Neural crest cell (in vitro differentiated cells): ENCODE measurements at regions not wholly inside any gene's neighbourhood (a gene's known extent, or its start where the extent isn't known, plus 50 kb on each side); places are given as distances from the start of the nearest gene placed in this dataset.

Source experiments
- DNase-seq: peaks from one replicate; pipeline ENCODE4 v3.0.0; 2021; ENCODE audit warnings: low read depth, mixed read lengths, low spot score
- H3K27ac Mint-ChIP-seq: one replicate; pipeline ENCODE4 v1.8.0; 2021; ENCODE audit warnings: mild to moderate bottlenecking, mixed read lengths; ENCODE audit not compliant: unreplicated experiment
- H3K27me3 Mint-ChIP-seq: 2 replicates; pipeline ENCODE4 v1.8.0; 2021; ENCODE audit warnings: low read depth, mild to moderate bottlenecking, mixed read lengths
- H3K36me3 Mint-ChIP-seq: 2 replicates; pipeline ENCODE4 v1.8.0; 2021; ENCODE audit warnings: low read depth, mild to moderate bottlenecking, mixed read lengths
- H3K4me1 Mint-ChIP-seq: 2 replicates; pipeline ENCODE4 v1.8.0; 2021; ENCODE audit warnings: mixed read lengths
- H3K4me3 Mint-ChIP-seq: one replicate; pipeline ENCODE4 v1.8.0; 2021; ENCODE audit warnings: mild to moderate bottlenecking, mixed read lengths
- H3K9me3 Mint-ChIP-seq: 2 replicates; pipeline ENCODE4 v1.8.0; 2021; ENCODE audit warnings: mixed read lengths
- TF ChIP-seq, protein P1 (sequence below): fragments of 200-600 bp; sonication (generic); conservative IDR thresholded peaks from 2 replicates; pipeline ENCODE4 v1.5.0; 2021; ENCODE audit warnings: antibody characterized with exemption, mild to moderate bottlenecking

GRCh38 chr18:61618816-61619215 is 274.0 kb downstream of the RNF152 start:
- TF ChIP-seq, protein P1, sequence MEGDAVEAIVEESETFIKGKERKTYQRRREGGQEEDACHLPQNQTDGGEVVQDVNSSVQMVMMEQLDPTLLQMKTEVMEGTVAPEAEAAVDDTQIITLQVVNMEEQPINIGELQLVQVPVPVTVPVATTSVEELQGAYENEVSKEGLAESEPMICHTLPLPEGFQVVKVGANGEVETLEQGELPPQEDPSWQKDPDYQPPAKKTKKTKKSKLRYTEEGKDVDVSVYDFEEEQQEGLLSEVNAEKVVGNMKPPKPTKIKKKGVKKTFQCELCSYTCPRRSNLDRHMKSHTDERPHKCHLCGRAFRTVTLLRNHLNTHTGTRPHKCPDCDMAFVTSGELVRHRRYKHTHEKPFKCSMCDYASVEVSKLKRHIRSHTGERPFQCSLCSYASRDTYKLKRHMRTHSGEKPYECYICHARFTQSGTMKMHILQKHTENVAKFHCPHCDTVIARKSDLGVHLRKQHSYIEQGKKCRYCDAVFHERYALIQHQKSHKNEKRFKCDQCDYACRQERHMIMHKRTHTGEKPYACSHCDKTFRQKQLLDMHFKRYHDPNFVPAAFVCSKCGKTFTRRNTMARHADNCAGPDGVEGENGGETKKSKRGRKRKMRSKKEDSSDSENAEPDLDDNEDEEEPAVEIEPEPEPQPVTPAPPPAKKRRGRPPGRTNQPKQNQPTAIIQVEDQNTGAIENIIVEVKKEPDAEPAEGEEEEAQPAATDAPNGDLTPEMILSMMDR: no peak
- Mint-ChIP-seq H3K4me3 (no peak overlapping the region), H3K27ac (no peak overlapping the region), H3K9me3 (peaks cover 3% of the 10 kb centered on the region), H3K27me3 (no peaks in the 10 kb centered on the region), H3K36me3 (peaks cover 3% of the 10 kb centered on the region), H3K4me1 (no peaks in the 10 kb centered on the region)
- DNase-seq: no peak

DNA sequence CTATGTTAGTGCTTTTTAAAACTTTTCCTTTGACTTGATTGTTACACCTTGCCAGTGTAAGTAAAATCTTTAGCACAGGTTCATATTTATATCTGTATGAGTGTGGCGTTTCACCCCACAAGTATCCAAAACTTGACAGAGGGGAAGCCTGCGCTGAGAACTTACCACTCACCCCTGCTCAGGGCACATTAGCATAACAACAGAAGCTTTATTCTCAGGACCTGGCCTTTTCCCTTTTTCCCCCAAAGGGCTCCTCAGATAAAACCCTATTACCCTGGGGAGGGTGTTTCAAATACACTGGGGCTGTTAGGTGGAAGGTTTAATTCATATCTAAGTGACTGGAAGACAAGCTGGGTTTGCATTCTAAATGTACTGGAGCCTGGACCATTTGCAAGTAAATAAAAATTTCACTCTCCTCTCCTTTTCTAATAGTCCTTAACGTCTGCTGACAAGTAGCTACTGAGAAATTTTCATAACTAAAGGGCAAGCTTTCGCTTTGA is 276.6 kb downstream of the RNF152 start:
- Mint-ChIP-seq H3K27me3 (no peaks in the 10 kb centered on the region), H3K4me3 (no peak overlapping the region), H3K27ac (no peak overlapping the region), H3K9me3 (peaks cover 6% of the 10 kb centered on the region), H3K36me3 (peaks cover 3% of the 10 kb centered on the region), H3K4me1 (no peaks in the 10 kb centered on the region)
- DNase-seq: no peak
- TF ChIP-seq, protein P1: no peak

DNA sequence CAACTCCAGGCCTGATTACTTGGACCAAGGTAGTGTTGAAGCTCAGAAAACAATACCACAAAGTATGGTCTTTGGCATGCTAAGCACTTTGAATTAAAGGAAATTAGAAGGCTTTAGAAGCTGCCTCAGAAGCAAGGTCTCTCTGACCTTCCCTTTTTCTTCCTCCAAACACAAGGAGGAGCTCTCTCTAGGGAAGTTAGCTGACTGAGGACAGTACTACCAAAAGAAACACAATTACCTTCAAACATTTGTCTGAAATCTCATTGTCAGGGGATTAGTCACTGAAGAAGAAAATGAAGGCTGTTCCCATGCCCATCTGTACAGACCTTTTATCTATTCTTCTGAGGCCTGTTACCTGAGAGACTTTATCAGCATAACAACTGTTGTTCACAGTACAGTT is 279.3 kb downstream of the CDH20 start:
- H3K27me3 Mint-ChIP-seq: no peaks in the 10 kb centered on the region
- H3K27ac Mint-ChIP-seq: no peak overlapping the region
- H3K4me1 Mint-ChIP-seq: no peaks in the 10 kb centered on the region

DNA sequence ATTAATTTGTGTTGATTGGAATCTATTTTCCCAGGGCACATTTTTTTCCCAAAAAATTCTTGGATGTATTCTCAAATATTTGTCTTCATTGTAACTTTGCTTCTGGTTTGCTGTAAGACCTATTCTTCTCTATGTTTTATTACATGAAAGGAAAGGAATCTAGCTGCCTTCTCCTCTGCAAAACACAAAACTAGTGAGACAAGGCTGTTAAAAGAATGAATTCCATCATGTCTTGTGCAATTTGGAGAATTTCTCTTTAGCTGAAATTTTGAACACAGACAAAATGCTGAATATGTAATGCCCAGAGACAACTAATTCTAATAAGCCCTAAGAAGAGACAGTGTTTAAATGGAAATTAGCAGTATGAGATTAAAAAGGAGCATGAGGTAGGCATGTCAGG is 275.9 kb downstream of the CDH20 start:
- H3K9me3 Mint-ChIP-seq: peaks cover 8% of the 10 kb centered on the region
- H3K27me3 Mint-ChIP-seq: peaks cover 18% of the 10 kb centered on the region
- no peak overlapping the region for H3K27ac Mint-ChIP-seq
- TF ChIP-seq, protein P1: no peak
- H3K4me1 Mint-ChIP-seq: peaks cover 14% of the 10 kb centered on the region
- H3K4me3 Mint-ChIP-seq: no peak overlapping the region
- no peak for DNase-seq
- H3K36me3 Mint-ChIP-seq: no peaks in the 10 kb centered on the region

More for the DNA sequence above, 279.3 kb downstream of the CDH20 start:
- peaks cover 8% of the 10 kb centered on the region for H3K9me3 Mint-ChIP-seq
- H3K4me3 Mint-ChIP-seq: no peak overlapping the region
- DNase-seq: no peak
- TF ChIP-seq, protein P1: no peak
- no peaks in the 10 kb centered on the region for H3K36me3 Mint-ChIP-seq

DNA sequence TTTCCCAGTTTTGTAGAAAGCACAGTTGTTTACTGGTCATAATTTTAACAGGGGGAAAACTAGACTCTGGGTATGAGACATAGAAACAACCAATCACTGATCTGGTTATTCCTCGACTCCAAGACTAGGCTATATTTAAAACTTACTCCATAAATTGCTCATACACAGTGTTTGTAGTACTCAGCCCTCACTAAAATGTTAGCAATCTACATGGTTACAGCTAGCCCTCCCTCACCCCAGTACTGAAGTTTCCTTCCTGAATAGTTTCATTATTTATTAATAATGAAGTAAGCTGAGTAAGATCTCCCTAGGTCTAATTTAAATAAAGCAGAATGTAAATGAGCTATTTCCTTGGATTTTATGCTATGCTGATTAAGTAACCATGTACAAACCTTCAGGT is 275.1 kb downstream of the CDH20 start:
- H3K36me3 Mint-ChIP-seq: no peaks in the 10 kb centered on the region
- H3K27me3 Mint-ChIP-seq: peaks cover 18% of the 10 kb centered on the region
- H3K4me3 Mint-ChIP-seq: no peak overlapping the region
- no peak for DNase-seq
- H3K27ac Mint-ChIP-seq: no peak overlapping the region
- peaks cover 8% of the 10 kb centered on the region for H3K9me3 Mint-ChIP-seq
- H3K4me1 Mint-ChIP-seq: peaks cover 14% of the 10 kb centered on the region
- TF ChIP-seq, protein P1: no peak
